Chondrocyte (in vitro differentiated cells): ENCODE measurements at regions not wholly inside any gene's neighbourhood (a gene's known extent, or its start where the extent isn't known, plus 50 kb on each side); places are given as distances from the start of the nearest gene placed in this dataset.

Experiments
- DNase-seq: peaks from one replicate; pipeline ENCODE4 v3.0.0; 2021; ENCODE audit warnings: mixed read lengths, low spot score
- H3K27ac Mint-ChIP-seq: one replicate; pipeline ENCODE4 v1.8.0; 2021; ENCODE audit warnings: mild to moderate bottlenecking, moderate library complexity, mixed read lengths; ENCODE audit not compliant: unreplicated experiment
- H3K27me3 Mint-ChIP-seq: 2 replicates; pipeline ENCODE4 v1.8.0; 2021; ENCODE audit warnings: low read depth, mixed read lengths
- H3K36me3 Mint-ChIP-seq: 2 replicates; pipeline ENCODE4 v1.8.0; 2021; ENCODE audit warnings: low read depth, mixed read lengths
- H3K4me1 Mint-ChIP-seq: 2 replicates; pipeline ENCODE4 v1.8.0; 2021; ENCODE audit warnings: low read depth, mild to moderate bottlenecking, mixed read lengths
- H3K4me3 Mint-ChIP-seq: one replicate; pipeline ENCODE4 v1.8.0; 2021; ENCODE audit warnings: mild to moderate bottlenecking, moderate library complexity, mixed read lengths; ENCODE audit not compliant: unreplicated experiment
- H3K9me3 Mint-ChIP-seq: 2 replicates; pipeline ENCODE4 v1.8.0; 2021; ENCODE audit warnings: low read depth, mixed read lengths
- TF ChIP-seq, protein P1 (sequence below): fragments of 200-600 bp; sonication (generic); IDR thresholded peaks from 2 replicates; pipeline ENCODE4 v1.5.0; 2021; ENCODE audit warnings: antibody characterized with exemption, mild to moderate bottlenecking, moderate library complexity

DNA sequence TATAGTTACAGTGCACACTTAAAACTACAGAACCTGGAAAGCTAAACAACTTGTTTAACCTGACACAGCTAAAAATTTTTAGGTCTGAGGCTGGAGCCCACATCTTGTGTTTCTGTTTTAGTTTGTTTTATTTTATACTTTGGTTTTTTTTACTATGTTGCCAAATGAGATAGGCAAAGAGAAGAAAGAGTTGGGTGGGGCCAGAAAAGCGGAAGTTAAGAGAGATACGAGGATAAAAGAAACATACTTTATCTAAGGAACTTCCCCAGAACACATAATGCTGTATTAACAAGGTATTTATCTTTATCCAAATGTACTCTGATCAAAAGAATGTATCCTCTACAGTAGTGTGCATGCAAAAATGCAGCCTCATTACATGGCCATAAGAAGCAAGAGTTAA, 1145.7 kb downstream of the EPHA3 start:
- H3K27me3 Mint-ChIP-seq = no peaks in the 10 kb centered on the region
- DNase-seq = no peak
- H3K4me1 Mint-ChIP-seq = peaks cover 4% of the 10 kb centered on the region
- H3K9me3 Mint-ChIP-seq = peaks cover 6% of the 10 kb centered on the region
- TF ChIP-seq, protein P1, sequence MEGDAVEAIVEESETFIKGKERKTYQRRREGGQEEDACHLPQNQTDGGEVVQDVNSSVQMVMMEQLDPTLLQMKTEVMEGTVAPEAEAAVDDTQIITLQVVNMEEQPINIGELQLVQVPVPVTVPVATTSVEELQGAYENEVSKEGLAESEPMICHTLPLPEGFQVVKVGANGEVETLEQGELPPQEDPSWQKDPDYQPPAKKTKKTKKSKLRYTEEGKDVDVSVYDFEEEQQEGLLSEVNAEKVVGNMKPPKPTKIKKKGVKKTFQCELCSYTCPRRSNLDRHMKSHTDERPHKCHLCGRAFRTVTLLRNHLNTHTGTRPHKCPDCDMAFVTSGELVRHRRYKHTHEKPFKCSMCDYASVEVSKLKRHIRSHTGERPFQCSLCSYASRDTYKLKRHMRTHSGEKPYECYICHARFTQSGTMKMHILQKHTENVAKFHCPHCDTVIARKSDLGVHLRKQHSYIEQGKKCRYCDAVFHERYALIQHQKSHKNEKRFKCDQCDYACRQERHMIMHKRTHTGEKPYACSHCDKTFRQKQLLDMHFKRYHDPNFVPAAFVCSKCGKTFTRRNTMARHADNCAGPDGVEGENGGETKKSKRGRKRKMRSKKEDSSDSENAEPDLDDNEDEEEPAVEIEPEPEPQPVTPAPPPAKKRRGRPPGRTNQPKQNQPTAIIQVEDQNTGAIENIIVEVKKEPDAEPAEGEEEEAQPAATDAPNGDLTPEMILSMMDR = no peak
- H3K4me3 Mint-ChIP-seq = no peak overlapping the region
- no peak overlapping the region for H3K27ac Mint-ChIP-seq
- no peaks in the 10 kb centered on the region for H3K36me3 Mint-ChIP-seq

DNA sequence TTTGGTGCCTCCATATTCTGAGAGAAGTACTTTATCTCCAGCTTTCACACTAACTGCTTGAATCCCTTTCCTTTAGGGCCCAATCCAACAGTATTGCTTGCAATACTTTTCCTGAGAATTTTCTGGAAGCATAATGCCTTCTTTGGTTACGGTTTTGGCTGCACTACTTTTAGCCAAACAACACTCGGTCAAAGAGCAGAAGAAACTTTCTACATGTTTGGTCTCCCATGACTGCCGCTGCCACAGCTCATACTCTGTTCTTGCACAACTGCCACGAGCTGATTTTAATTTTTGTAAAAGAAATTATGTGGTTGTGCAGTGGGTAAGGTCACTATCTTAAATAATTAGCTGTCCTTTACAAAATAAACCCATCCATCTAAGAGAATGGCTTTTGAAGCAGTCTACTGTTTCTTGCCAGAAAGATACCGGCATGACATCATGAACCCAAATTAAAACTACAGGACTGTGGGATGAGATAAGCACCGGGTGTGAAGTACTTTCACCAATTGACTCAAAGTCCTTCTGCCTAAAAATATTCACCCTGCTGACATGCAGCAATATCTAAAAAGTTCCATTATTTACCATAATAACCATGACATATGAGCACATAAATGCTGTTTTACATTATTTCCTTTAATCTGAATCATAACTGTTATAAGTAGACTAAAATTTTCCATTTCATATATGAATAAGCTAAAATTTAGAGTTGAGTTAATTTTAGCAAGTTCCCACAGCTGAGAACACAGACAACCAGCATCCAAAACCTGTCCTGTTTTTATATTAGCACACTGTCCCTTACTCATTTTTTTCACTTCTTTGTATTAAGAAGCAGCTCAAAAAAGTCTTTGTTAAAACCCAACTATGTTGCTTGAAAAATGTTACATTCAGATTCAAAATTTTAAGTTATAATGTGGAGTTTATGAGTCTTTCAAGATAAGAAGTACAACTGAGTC, 1154.3 kb downstream of the EPHA3 start:
- no peak overlapping the region for H3K4me3 Mint-ChIP-seq
- DNase-seq = no peak
- TF ChIP-seq, protein P1 = no peak
- no peaks in the 10 kb centered on the region for H3K27me3 Mint-ChIP-seq
- H3K4me1 Mint-ChIP-seq = no peaks in the 10 kb centered on the region
- H3K36me3 Mint-ChIP-seq = peaks cover 3% of the 10 kb centered on the region
- no peak overlapping the region for H3K27ac Mint-ChIP-seq
- peaks cover 58% of the 10 kb centered on the region for H3K9me3 Mint-ChIP-seq
